ENCODE measurements at regions not wholly inside any gene's neighbourhood (a gene's known extent, or its start where the extent isn't known, plus 50 kb on each side); places are given as distances from the start of the nearest gene placed in this dataset.

DNA sequence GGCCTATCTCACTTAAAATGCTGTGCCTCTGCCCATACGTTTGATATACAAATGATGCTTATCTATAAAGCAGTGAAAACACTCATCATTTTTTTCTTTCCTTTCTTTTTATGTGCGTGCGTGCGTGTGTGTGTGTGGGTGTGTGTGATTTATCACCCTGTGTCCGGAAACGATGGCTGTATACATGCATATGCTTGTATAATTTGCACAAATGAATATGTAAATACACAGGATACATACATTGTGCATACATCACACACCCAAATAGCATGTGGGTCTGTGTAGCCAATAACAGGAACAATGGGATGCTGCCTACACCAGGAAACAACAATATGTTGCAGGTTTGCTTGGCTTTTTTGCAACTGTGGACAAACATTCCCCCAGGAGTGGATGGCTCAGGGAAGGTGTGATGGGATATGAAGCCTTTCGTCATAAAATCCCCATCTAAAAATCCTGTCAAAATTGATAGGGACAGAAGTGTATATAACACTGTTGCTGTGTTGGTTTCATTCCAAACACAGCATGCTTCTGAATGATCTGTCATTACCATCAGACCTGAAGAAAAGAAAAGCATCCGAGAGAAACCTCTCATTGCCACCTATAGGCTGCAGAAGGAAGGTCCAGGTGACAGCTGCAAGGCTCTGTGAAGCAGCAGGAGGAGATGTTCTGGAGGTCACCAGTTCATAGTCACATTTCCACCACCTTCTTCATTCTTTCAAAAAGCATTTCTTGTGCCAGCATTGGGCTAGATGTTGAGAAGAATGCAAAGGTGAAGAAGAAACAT, 503.9 kb upstream of the NR2F2 start:
- no peak for DNase-seq

DNA sequence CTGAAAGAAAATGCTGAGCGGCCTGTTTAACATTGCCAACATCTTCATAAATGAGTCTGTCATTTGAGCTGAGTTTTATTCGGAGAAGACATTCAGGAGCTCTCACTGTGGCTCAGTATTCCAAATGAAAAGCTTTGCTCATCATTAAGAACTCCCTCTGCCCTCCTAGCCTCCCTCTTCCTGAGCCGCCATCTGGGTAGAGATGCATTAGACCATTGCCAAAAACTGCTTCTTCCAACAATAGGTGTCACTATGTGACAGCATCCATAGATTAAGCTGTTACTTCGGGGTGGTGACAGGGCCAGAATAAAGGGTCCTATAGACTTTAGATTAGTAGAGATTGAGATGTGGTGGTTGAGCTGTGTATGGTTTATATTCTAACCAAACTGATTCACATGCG, 501.4 kb upstream of the NR2F2 start:
- no peak for DNase-seq

DNA sequence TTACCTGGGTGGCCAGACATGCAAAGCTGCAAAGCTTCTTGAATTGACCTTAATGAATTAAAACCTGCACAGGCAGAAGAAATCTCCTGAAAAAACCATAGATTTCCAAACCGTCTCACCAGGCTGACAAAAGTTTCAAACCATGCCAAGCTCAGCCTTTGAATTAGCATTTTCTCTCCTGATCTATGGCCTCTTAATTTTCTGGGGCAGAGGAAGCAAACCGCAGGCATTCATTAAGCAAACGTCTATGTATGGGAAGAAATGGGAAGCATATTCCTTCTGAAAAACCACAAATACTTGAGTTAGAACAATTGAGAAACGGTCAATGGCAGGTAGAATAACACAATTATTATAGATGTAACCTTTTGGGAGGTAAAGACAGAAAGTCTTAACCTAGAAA, 500.2 kb upstream of the NR2F2 start:
- no peak for DNase-seq

DNA sequence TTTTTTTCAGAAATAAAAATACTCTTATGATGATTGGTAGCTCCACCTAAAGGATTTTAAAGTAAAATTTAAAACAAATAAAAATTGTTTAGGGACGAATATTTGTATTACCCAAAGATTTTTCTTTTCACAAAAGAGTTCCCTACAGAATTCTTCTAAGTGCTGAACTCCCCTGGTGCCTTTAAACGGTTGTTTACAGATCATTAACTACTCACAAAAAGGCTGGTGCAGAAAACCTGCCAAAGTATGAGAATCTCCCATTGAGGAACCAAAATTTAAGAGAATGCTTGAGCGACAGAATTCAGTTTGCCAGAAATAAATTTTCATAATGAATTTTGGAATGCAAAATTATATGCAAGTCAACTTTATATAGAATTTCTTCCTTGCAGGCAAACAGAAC, 497.8 kb upstream of the NR2F2 start:
- no peak for DNase-seq

DNA sequence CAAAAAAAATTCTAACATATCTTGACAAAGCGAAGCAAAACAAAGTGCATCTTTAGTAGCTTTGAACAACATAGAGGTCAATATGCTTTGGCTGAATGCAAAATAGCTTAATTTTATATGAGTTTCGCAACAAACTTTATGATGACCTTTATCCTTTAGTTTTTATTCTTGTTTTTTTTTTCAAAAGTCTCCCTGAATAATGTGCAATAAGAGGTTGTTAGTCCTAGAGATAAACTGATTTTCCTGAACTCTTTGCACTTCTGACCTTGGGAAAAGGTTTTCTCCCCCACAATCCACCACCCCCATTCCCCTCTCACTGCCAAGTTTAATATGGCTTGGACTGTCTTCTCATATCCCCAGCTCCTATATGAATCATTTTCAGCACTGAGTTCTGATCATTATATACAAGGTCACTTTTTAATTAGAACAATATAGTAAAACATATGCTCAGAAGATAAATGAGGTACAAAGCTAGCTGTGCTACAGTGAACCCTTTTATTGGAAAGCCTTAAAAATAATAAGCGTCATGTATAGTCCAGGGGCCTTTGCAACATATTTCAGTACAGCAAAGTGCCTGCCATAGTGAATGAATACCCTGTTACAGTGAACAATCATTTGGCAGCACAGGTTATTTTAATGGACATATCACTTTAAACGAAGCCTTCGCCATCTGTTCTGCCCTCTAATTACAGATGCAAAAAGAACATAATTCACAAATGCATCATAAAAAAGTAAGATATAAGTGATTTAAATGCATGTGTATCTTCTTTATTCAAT, 496.3 kb upstream of the NR2F2 start:
- no peak for DNase-seq

DNA sequence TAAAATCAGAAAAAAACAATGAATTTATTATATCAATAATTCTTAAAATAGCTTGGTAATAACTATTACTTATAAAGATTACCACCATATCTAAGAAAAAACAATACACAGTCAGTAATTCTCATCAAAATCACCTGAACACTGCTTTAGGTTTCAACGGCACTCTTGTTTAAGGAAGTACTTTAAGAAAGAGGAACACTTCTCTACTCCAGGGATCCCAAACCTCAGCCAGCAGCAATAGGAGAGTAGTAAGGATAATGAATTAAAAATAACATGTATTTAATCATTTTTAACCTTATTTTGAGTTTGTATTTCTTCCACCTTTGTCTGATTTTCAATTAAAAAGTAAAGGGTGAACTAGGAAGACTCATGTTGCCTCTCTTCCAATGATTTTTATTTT, 494.0 kb upstream of the NR2F2 start:
- DNase-seq, result no peak

DNA sequence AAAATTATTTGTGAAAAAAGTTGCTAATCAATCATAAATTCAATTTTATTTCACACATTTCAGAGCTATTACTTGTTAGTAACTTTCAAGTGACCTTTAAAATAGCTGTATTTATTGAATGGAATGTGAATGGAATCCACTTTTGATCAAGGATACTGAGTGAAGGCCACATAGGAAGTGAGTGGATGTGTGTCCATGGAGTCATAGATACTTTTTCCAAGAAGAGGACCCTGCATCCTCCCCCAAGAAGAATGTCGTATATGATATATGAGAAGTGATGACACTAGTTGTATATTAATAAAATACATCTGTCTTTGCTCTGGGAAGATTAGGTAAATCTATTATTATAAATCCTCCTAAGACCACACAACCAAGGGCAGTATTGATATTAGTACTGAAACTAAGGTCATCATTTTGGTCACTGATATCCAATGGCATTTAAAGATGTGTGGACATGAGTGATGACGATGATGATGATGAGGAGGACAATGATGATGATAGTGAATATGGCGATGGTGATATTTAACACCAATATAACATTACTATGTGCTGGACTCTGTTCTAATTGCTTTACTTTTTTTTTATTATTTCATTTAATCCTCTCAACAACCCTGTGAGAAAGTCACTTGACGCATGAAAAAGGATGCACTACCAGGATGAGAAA, 493.0 kb upstream of the NR2F2 start:
- no peak for DNase-seq

DNA sequence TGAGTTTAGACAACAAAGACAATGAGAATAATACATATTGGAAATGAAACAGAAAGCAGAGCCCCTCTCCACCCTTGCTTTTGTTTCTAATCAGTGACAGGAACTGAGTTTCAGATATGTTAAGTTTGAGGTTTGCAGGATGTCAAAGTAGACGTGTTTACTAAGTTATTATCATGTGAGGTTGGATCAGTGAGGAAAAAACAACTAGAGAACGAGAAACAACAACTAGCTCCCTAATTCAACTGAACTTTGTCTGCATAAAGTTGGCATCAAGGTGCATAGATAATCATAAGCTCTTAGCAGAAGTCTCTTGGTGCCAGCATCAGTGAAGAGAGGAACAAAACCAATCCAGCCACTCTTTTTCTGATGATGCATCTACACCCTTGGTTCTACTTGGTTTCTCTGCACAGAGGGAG, 491.1 kb upstream of the NR2F2 start:
- DNase-seq, result no peak

DNA sequence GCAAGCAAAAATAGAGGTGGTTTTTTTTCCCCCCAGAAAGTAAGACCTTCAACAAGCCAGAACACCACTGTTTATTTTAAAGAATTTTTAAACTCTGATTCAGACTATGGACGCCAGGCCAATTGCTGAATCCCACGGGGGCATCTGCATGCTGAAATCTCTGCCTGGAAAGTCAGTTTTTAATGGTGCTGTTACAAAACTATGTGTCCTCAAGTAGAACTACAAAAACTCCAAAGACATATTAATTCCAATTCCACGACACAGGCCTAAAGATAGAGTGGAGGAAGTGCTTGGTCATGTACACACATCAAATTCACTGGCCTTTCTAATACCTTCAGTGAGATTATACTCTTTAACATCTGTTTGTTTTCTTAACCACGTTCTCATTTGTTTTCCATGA, 490.5 kb upstream of the NR2F2 start:
- DNase-seq, result no peak

DNA sequence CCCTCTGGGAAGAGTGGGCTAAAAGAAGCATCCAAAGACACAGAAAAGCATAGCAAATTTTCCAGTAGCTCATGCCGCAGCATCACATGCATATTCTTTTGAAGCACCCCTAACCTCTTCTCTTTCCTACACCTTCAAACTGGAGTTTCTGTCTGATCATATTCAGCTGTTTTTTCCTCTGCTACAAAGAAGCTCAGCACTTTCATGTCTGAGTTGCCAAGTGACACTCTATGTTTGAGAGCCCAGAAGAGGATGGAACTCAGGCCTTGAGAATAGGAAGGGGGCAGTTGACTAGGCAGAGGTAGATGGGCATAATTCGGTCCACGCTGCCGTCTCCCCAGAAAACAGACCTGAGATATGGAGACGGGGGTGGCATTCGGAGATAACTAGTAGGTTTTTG, 489.6 kb upstream of the NR2F2 start:
- no peak for DNase-seq

DNA sequence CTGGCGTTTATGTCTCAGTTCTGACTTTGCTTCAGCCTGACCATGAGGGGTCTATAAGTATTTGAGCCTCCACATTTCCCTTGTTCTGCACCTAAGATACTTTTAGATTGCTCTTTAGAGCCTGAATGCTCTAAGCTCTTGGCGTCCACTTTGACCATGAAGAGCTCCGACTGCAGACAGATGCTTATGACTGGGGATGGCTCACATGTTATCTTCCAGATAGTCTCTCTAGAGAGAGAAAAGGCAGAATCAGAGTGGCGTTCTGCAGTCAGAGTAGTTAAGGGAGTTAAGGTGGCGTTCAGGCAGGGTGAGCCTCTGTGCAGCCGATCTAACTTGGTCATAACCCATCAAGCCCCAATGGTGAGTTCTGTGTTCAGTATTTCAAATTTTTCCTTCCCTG, 487.9 kb upstream of the NR2F2 start:
- DNase-seq, result no peak

DNA sequence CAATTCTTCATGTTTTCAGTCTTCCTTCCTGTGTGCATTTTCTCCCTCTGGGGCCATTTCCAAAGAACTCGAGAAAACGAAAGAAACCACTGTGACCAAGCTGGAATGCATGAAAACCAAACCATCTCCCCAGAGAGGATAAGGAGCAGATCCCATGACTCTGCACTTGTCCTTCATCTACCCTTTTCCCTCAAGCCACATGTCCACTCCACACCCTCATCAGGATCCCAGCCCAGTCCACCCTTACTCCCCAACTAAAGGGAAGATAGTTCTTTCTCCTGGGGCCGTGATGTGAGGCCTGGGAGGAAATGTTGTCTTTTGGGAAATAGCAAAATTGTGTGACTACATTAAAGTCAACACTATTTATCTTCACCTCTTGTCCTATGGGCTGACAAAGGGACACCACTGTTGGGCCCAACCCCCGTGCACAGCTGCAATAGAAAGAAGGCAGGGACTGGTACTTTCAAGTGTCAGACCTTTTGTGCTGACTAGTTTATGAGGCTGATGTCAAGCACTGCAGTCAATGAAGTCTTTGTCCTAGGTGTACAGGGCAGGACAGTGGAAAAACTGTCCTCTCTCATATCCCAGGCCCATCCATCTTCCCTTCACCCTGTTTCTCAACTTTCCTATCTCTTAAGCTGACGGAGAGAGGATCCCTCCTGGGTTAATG, 487.1 kb upstream of the NR2F2 start:
- no peak for DNase-seq

DNA sequence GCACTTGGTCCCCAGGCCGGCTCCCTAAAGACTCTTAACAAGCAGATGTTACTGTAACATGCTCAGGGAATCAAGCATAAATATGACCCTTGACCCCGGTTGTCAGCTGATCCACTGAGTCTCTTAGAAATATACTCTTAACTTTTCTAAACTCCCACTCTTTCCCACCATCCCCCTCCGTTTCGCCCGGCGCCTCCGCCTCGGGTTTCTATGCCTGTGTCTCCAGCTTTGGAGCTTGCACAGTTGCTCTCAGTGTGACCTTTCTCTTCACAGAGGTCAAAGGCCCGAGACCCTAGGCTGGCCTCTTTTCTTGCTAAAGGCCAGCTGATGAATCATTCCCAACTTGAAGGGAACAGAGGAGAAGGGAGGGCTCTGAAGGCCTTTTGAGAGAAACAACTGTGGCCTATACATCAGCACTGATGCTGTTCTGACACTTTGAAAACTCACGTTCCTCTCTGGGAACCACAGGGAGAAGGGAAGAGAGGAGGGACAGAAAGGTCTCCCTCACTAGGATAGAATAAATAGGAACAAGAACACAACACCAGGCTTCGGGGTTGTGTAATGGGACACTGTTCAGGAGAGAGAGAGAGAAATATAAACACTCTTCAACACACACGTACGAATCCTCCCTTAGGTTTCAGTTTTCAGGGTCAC, 484.5 kb upstream of the NR2F2 start:
- DNase-seq, result no peak

DNA sequence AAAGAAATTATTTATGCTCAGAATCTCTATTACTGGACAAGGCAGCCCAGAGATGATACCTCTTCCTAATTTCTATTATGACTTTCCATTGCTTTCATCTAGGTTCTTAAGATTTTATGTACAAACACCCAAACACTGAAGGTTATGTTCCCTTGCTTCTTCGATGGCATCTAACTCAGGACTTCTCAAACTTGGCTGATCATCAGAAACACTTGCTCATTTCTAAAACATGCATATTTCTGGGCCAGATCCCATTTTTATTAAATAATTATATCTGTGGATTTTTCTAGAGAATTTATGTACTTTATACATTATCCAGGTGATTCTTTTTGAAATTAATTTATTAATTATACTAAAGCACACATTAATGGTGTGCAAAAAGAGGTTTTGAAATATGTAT, 482.4 kb upstream of the NR2F2 start:
- DNase-seq, result no peak

DNA sequence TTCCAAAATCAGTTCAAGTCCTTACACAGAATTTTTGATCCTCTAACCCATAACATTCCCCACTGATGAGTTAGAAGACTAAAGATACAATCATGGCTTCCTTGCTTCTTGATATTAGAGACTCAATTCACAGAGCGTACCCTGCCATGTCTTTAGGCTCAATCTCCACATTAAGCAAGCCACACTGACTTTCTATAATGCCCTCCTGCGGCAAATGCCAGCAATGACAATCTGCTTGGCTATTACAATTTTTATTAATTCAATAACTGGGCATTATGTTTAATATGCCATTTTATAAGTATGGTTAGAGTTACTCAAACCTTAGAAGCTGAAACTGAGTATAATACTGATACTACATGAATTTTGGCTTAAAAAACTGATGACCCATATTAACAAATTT, 479.7 kb upstream of the NR2F2 start:
- DNase-seq, result no peak

DNA sequence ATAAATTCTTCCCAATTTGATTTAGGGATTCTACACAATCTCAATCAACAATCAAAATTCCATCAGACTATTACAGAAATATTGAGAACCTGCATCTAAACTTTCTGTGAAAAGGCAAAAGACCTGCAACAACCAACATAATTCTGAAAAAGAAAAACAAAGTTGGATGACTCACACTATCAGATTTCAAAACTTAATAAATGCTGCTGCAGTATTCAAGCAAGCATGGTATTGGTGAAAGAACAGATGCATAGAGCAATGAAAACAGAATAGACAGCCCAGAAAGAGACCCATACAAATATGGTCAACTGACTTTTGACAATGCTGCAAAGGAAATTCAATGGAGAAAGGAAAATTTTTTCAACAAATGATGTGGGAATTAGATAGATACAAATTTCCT, 477.1 kb upstream of the NR2F2 start:
- no peak for DNase-seq

DNA sequence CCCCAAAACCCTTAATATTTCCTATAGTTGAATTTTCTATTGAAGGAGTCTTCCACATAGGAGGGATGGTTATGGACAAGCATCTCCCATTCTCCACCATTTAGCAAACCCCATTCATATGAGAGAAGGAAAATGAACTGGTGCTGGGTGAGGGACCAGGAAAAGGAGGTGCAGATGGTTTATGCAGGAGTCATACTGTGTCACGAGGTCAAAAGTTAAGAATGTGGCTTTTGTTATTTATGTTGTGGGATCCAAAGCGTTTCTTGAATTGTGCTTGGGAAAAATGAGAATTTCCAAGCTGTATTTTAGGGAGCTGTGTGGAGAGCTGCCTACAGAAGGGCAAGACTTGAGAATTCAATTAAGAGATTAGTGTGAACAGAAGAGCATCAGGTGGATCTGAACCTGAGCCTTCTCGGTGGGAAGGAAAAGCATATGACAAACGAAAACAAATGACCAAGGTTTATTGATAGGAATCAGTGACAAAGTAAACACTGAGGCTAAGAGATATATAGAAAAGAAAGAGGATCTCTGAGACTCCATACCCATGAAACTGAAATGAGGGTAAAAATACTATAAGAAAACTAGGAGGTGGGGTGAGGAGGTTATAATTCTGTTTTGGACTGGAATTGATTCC, 473.3 kb upstream of the NR2F2 start:
- DNase-seq, result no peak

DNA sequence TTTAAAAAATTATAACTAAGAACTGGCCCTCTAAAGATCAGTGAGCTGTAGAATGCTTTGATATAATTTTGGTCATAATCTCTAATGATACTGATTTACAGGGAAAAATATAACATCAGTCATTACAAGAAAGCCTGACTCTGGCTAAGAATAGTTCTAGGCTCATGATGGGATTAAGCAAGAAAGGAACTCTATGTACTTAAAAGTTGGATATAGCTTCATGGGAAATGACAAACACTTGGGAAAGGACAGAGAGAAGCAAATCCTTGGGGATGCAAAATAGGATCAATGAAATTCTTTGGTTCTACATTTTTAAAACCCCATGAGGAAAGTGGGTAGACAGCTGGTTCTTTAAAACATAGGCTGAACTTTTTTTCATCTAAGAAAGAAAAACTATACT, 472.7 kb upstream of the NR2F2 start:
- DNase-seq, result no peak

DNA sequence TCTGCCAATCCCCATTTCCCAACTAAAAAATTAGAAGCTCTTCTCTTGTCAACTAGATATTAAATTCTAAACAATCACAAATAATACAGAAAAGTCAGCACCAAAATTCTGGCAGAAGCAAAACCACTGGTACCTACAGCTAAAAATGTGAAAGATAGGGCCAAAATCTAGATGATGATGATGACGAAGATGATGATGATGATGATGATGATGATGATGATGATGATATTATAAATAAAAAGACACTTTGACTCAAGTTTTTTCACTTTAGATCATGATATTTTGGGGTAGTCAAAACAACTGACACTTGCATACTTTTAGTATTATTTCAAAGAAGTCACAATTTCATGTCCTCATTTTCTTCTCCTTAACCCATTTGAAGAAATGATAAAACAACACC, 470.1 kb upstream of the NR2F2 start:
- DNase-seq, result no peak

DNA sequence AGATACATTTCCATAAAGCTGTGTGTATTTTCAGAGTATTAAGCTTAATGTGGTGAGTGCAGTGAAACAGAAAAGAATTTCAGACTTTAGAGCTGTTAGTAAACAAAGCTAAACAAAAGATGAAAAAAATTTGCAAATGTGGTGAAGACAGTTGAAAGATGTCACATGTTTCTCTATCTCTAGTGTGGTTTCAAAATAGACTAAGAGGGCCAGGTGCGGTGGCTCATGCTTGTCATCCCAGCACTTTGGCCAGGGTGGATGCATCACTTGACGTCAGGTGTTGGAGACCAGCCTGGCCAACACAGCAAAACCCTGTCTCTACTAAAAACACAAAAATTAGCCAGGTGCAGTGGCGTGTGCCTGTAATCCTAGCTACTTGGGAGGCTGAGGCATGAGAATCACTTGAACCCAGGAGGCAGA, 466.0 kb upstream of the NR2F2 start:
- peak in 1 of 2 experiments; percentile 10 for DNase-seq

DNA sequence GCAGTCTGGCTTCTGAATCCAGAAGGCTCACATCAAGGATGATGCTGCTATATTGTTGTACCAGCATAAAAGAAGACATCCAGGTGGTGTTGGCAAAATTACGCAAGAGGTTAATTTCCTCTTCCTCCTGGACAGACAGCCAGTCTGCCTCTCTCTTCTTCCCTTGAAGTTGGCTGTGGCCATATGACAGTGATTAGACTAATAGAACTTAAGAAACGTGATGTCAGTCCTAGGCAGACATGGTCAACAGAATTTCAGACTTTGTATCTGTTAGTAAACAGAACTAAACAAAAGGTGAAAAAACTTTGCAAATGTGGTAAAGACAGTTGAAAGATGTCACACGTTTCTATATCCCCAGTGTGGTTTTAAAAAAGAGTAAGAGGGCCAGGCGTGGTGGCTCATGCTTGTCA, 465.2 kb upstream of the NR2F2 start:
- no peak for DNase-seq

DNA sequence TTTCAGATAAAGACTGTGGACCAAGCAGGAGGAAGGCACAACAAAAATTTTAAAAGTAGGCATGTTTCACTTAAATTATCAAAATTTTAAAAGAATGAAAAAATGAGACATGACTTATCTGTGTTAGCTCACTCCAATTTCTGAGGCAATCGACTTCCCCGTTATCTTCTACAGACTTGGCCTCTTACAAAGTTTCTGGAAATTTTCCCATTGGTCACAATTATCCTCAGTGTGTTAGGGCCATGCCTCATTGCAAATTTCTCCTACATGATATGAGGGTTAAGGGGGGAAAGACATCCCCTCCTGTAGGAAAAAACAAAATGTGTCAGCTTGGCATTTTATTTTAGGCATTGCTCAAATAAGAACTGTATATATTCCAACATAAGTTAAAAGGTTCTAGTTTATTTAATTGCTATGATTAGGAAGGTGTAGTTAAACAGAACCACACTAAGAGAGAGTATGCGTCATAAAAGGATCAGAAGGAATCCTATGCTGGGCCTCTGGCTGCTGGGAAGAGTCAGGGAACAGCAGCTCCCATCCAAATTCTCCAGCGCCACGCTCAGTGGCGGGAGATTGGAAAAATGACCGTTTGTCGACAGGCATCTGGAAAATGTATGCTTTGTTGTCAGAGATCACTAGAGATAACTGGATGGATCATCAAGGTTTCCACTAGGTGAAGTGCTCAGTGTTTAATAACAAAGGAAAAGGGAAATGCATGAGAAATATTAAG, 463.6 kb upstream of the NR2F2 start:
- no peak for DNase-seq
